HG03457 (cell line): ENCODE measurements at regions not wholly inside any gene's neighbourhood (a gene's known extent, or its start where the extent isn't known, plus 50 kb on each side); places are given as distances from the start of the nearest gene placed in this dataset.
"Not testable (repeated sequence)": the region's sequence is repeated elsewhere in the genome, so short reads cannot be mapped to it uniquely, and the experiment has no call there.

Source experiments
- ATAC-seq: cut with Tn5 transposase; IDR thresholded peaks from one replicate; pipeline ENCODE4 v1.9.1; 2021; ENCODE audit warnings: moderate number of reproducible peaks; ENCODE audit not compliant: unreplicated experiment

DNA sequence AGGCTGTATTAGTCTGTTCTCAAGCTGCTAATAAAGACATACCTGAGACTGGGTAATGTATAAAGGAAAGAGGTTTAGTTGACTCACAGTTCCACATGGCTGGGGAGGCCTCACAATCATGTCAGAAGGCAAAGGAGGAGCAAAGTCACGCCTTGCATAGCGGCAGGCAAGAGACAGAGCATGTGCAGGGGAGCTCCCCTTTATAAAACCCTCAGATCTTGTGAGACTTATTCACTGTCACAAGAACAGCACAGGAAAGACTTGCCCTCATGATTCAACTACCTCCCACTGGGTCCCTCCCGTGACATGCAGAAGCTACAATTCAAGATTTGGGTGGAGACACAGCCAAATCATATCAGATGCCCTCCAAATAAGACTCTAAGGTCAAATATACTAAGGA, 139.4 kb upstream of the TOP1 start:
- not testable (repeated sequence) for ATAC-seq

GRCh38 chr20:40890181-40890580, 138.4 kb upstream of the TOP1 start:
- ATAC-seq = no peak

DNA sequence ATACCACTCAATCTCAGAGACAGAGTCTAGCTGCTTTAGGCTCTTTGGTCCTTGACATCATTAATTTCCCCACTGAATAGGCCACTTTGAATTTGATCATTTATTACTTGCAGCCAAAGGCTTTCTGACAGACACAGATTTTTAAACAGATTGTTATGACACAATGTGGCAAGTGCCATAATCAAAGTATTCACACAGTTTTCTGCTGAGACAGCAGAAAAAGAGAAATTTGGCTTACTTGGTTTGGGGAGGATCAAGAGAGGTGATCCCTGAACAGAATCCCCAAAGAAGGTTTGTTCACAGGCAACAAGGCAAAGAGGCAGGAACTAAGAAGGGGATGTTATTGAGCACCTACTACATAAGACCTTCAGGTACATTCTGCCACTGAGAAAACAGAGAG, 138.0 kb upstream of the TOP1 start:
- ATAC-seq = no peak

DNA sequence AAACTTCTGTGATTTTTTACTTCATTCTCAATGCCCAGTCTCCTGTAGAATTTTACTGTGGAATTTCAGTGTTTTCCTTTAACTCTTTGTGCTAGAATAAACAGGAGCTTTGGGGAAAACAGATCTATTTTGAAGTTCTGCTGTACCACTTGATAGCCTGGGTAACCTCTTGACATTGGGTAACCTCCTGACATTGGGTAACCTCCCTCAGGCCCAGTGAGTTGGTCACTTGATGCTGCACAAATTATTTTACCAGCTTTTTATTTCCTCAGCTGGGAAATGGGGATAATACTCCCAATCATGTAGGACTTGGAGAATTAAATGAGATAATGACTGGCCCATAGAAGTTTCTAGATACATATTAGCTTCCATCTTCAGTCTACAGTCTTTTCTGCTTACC, 137.3 kb upstream of the TOP1 start:
- no peak for ATAC-seq

DNA sequence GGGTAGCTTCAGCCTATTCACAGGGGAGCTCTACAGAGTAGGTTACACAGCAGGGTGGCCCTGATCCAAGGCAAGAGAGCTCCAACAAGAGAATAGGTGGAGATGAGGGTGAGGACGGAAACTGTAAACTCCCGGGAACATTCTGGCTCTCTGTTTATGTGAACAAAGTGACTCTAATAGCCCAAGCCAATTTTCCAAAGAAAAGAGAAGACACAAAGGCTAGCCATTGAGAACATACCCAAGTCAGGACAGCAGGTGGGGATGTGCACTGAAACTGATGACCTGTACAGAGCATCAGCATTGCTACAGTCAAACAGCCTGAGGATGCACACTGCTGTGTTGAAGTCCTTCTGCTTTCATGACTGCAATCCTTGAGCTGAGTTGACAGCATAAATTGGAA, 136.0 kb upstream of the TOP1 start:
- ATAC-seq = no peak

DNA sequence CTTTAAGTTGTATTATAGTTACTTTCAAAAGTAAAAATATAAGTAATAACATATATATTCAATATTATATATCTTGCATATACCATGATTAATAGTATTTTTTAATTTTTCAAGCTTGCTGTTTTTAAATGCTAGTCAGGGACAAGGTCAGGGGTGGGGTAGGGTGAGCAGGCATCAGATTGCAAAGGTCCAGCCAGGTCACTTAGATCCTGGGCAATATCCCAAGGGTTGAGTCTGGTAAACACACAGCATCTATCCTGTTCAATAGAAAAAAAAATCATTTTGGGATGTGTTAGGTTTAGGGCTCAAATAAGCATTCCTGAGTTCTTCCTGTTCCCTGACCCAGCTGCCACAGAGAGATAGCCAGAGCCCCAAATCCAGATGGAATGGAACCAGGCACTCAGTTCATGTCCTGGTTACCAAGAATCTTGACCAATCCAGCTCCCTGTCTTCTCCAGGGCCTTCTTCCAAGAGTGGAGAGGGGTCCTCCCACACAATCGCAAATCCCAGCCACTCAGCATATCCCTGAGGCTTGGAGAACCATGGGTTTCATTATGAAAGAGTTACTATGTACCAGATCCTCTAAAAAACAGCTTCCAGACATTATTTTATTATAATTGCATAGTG, 134.9 kb upstream of the TOP1 start:
- ATAC-seq = no peak

DNA sequence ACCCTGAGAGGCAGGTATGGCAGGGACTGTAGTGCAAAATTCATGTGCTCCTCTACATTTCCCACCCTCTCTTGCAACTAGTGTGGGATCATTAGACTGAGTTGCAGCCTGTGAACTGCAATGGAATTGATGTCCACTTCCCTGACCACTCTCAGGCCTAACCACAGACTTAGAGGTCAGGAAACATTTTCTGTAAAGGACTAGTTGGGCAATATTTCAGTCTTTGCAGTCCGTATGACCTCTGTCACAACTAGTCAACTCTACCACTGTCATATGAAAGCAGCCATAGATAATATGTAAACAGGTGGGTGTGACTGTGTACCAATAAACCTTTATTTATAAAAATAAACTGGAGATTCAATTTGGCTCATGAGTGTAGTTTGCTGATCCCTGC, 134.4 kb upstream of the TOP1 start:
- ATAC-seq = no peak

DNA sequence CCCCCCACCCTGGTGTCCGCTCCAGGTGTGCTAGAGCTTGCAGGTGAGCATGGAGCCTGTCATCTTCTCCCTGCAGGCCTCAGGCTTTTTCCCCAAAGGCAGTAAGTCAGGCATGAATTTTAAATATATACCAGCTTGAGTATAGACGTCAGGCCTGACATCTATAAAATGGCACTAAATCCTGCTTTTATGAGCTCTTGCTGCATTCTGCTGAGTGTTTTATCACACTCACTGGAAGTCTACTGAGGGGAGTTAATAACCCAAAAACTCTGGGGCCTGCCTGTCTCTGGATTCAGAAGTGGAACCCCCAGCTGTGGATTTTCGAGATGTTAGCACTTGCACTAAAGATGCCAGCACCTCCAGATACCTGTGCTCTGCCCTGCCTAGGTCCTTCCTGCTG, 133.4 kb upstream of the TOP1 start:
- ATAC-seq = no peak

GRCh38 chr20:40896814-40897700, 131.6 kb upstream of the TOP1 start:
- ATAC-seq = no peak

- no peak for ATAC-seq
Measured at GRCh38 chr20:40899344-40899743, 129.3 kb upstream of the TOP1 start.

GRCh38 chr20:40900666-40901215, 127.9 kb upstream of the TOP1 start:
- no peak for ATAC-seq

DNA sequence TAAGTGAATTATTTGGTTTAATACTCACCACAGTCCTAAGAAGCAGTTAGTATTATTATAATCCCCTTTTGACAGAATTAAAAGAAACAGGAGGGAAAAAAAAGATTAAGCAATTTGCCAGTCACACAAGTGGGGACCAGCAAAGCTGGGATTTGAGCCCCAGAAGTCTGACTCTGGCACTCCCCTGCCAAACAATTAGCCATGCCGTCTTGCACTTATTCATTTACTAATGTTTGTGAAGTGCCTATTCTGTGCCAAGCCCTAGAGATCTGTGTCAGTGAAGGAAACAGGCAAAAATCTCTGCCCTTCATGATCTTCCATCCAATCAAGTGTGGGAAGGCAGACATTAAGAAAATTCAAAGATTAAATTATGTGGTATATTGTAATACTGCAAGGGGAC, 126.0 kb upstream of the TOP1 start:
- no peak for ATAC-seq

GRCh38 chr20:40908309-40908708, 120.3 kb upstream of the TOP1 start:
- no peak for ATAC-seq

DNA sequence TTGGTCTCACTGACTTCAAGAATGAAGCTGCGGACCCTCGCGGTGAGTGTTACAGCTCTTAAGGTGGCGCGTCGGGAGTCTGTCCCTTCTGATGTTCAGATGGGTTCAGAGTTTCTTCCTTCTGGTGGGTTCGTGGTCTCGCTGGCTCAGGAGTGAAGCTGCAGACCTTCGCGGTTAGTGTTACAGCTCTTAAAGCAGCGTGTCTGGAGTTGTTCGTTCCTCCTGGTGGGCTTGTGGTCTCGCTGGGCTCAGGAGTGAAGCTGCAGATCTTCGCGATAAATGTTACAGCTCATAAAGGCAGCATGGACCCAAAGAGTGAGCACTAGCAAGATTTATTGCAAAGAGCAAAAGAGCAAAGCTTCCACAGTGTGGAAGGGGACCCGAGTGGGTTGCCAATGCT, 119.1 kb upstream of the TOP1 start:
- not testable (repeated sequence) for ATAC-seq

- ATAC-seq = not testable (repeated sequence)
Measured at GRCh38 chr20:40910436-40910835, 118.2 kb upstream of the TOP1 start.

GRCh38 chr20:40911152-40911551, 117.5 kb upstream of the TOP1 start:
- not testable (repeated sequence) for ATAC-seq

DNA sequence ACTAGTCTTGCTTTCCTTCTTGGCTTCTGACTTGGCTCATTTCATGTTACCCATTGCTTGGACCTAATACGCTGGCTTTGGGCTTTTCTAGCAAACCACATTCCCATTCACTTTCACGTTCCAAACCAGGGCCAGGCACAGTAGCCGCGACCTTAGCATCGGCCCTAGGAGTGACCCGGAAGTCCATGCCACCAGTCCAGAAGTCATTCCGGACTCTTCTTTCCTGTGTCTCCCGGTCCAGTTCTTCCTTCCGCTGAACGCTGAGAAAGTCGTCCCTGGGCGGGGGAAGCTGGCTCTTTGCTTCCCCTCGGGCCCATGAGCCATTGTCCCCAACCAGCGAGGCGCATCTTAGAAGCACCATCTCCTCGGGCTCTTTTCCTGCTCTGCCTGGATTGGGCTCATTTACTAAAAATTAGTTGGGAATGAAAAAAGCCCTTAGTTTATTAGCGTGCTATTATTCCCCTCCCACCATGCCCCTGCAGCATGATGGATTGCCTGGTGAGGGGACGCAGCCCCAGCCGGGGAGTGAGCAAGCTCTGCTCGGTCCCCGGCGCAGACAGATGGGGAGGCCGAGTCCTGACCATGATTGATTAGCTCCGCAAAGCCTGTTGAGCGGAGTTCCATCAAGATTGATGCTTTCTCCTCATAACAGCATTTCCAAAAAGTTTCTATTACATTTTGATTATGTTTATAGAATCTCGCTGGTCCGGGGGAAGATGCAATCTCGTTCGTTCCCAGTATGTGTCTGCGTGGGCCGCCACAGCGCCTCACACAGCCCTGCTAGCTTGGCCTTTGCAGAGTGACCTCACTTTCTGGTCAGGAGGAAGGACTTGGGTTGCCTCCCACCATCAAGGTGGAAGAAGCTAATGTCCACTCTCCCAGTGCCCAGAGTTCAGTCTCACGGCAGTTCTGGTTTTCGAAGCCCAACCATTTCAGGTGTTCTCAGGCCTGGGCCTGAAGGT, 115.1 kb upstream of the TOP1 start:
- ATAC-seq = no peak

- no peak for ATAC-seq
Measured at GRCh38 chr20:40915756-40916155, 112.9 kb upstream of the TOP1 start.

- no peak for ATAC-seq
Measured at GRCh38 chr20:40916276-40916675, 112.3 kb upstream of the TOP1 start.

GRCh38 chr20:40920291-40920690, 108.3 kb upstream of the TOP1 start:
- no peak for ATAC-seq

- ATAC-seq = no peak
Measured at GRCh38 chr20:40922865-40923264, 105.8 kb upstream of the TOP1 start.
